HL-60 (cell line): ENCODE measurements at regions not wholly inside any gene's neighbourhood (a gene's known extent, or its start where the extent isn't known, plus 50 kb on each side); places are given as distances from the start of the nearest gene placed in this dataset.

ENCODE experiments used
- CTCF ChIP-seq: IDR thresholded peaks from one replicate; pipeline ENCODE4 v1.5.1; 2011; ENCODE audit warnings: low read length, control low read depth, inconsistent platforms; ENCODE audit not compliant: insufficient read depth
- REST ChIP-seq: IDR thresholded peaks from 2 replicates; pipeline ENCODE4 v1.6.1; 2012; ENCODE audit warnings: low read depth; ENCODE audit not compliant: insufficient replicate concordance

- TF ChIP-seq CTCF (no peak), REST (no peak)
Measured at GRCh38 chr6:104428184-104428583, 431.5 kb downstream of the HACE1 start.
